NB4 (cell line): ENCODE measurements at regions not wholly inside any gene's neighbourhood (a gene's known extent, or its start where the extent isn't known, plus 50 kb on each side); places are given as distances from the start of the nearest gene placed in this dataset.

ENCODE experiments used
- CTCF ChIP-seq: IDR thresholded peaks from one replicate; pipeline ENCODE4 v1.5.1; 2012; ENCODE audit warnings: low read depth, low read length
- MYC ChIP-seq: IDR thresholded peaks from 2 replicates; pipeline ENCODE4 v1.6.1; 2011; ENCODE audit warnings: low read depth, low read length
- POLR2A ChIP-seq: IDR thresholded peaks from 2 replicates; pipeline ENCODE4 v1.6.1; 2011; ENCODE audit warnings: mild to moderate bottlenecking; ENCODE audit not compliant: insufficient read length; ENCODE audit errors: extremely low read depth

- TF ChIP-seq POLR2A, result no peak
- TF ChIP-seq CTCF, result no peak
- no peak for TF ChIP-seq MYC
These were observed 143.4 kb downstream of the CCDC71L start for GRCh38 chr7:106517508-106517907.
